ENCODE measurements at regions not wholly inside any gene's neighbourhood (a gene's known extent, or its start where the extent isn't known, plus 50 kb on each side); places are given as distances from the start of the nearest gene placed in this dataset.

DNA sequence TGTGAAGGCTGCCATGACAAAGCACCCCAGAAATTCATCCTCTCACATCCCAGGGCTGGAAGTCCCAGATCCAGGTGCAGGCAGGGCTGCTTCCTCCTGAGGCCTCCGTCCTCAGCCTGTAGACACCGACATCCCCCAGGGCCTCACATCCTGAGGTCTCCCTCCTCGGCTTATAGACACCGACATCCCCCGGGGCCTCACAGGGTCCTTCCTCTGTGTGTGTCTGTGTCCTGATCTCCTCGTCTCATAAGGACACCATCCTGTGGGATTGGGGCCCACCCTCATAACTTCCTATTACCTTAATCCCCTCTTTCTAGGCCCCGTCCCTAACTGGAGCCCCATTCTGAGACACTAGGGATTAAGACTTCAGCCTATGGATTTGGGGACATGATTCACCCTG, 92.0 kb upstream of the SNTG2 start:
- ATAC-seq (no peak), DNase-seq (no peak)
- peaks cover 0 to 9% (median 0%) of the 10 kb centered on the region in 3 donors for H3K27me3 ChIP-seq
- H3K36me3 ChIP-seq = no peaks in the 10 kb centered on the region
- no peaks in the 10 kb centered on the region for H3K9me3 ChIP-seq
- H3K4me3 ChIP-seq = no peak overlapping the region
- H3K27ac ChIP-seq = no peak overlapping the region
- no peaks in the 10 kb centered on the region for H3K4me1 ChIP-seq
- no peak for TF ChIP-seq POLR2A (IDR thresholded peaks at IDR 0.05)
- TF ChIP-seq, protein P1, sequence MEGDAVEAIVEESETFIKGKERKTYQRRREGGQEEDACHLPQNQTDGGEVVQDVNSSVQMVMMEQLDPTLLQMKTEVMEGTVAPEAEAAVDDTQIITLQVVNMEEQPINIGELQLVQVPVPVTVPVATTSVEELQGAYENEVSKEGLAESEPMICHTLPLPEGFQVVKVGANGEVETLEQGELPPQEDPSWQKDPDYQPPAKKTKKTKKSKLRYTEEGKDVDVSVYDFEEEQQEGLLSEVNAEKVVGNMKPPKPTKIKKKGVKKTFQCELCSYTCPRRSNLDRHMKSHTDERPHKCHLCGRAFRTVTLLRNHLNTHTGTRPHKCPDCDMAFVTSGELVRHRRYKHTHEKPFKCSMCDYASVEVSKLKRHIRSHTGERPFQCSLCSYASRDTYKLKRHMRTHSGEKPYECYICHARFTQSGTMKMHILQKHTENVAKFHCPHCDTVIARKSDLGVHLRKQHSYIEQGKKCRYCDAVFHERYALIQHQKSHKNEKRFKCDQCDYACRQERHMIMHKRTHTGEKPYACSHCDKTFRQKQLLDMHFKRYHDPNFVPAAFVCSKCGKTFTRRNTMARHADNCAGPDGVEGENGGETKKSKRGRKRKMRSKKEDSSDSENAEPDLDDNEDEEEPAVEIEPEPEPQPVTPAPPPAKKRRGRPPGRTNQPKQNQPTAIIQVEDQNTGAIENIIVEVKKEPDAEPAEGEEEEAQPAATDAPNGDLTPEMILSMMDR (IDR thresholded peaks at IDR 0.05 in 4 of 5, conservative IDR thresholded peaks at IDR 0.05 in 1 of 5) = no peak
- in situ Hi-C loops (cut with MboI; ENCODE audit: low sequenced_read_pairs in 4 of 4) (no loop called here), intact Hi-C loops (cut with DNase I; ENCODE audit: low total_unique reads) (no loop called here)

DNA sequence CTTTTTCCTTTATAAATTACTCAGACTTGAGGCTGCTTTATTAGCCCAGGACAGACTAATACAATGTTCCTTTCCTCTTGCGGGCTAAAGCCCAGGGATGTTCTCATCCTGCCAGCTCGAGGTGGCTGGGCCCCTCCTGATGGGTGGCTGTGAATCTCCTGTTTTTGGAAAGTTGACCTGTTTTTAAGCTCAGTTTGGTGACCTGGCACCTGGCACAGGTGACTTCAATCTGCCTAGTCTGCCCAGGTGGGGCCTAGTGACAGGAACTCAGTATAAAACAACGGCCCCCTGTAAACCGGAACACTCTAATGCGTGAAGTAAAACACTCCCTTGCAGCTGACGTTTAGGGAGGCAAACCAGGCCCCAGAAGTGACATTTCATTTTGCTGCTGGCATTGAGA, 92.7 kb upstream of the SNTG2 start:
- ATAC-seq (no peak), DNase-seq (no peak)
- no peaks in the 10 kb centered on the region for H3K36me3 ChIP-seq
- H3K27me3 ChIP-seq = peaks cover 0 to 5% (median 0%) of the 10 kb centered on the region in 3 donors
- intact Hi-C loops (cut with DNase I; ENCODE audit: low total_unique reads) = no loop called here
- TF ChIP-seq POLR2A (IDR thresholded peaks at IDR 0.05) = no peak
- TF ChIP-seq, protein P1 (IDR thresholded peaks at IDR 0.05 in 4 of 5, conservative IDR thresholded peaks at IDR 0.05 in 1 of 5) = no peak
- no peak overlapping the region for H3K27ac ChIP-seq
- no peak overlapping the region for H3K4me3 ChIP-seq
- in situ Hi-C loops (cut with MboI; ENCODE audit: low sequenced_read_pairs in 4 of 4) = no loop called here
- no peaks in the 10 kb centered on the region for H3K4me1 ChIP-seq
- no peaks in the 10 kb centered on the region for H3K9me3 ChIP-seq

DNA sequence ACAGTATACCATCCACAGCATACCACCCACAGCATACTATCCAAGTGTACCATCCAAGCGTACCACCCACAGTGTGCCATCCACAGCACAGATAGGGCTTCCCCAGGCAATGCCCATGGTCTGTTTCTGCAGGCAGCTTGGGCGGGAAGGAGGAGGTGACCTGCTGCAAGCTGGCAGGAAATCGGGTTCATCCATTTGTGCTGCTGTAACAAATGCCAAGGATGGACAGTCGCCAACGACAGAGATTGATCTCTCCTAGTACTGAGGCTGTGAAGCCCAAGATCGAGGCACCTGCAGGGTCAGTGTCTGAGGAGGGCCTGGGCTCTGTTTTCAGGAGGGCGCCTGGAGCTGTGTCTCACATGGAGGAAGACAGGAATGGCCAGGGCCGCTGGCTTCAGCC, 93.6 kb upstream of the SNTG2 start:
- no peak for TF ChIP-seq POLR2A (IDR thresholded peaks at IDR 0.05)
- TF ChIP-seq, protein P1 (IDR thresholded peaks at IDR 0.05 in 4 of 5, conservative IDR thresholded peaks at IDR 0.05 in 1 of 5) = no peak
- no peaks in the 10 kb centered on the region for H3K4me1 ChIP-seq
- H3K4me3 ChIP-seq = no peak overlapping the region
- H3K9me3 ChIP-seq = no peaks in the 10 kb centered on the region
- H3K27me3 ChIP-seq = peaks cover 0 to 1% (median 0%) of the 10 kb centered on the region in 3 donors
- intact Hi-C loops (cut with DNase I; ENCODE audit: low total_unique reads) (no loop called here), in situ Hi-C loops (cut with MboI; ENCODE audit: low sequenced_read_pairs in 4 of 4) (no loop called here)
- ATAC-seq (no peak), DNase-seq (no peak)
- H3K36me3 ChIP-seq = no peaks in the 10 kb centered on the region
- H3K27ac ChIP-seq = no peak overlapping the region

DNA sequence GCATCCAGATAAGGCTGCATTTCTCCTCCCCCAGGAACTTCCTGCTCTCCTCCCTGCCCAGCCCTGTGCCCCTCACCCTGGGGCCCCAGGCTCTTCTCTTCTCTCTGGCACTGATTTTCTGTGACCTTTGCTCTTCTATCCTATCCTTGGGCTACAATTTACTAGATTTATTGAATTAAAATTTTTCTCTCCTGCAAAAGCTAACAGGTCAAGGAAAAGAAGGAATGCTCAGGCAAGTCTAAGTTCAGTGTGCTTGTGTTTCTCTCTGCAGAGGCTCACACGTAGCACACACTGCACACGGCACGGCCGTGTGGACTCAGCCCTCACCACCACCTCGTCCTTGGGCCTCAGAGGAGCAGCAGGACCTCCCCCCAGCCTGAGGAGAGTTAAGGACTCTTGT, 94.2 kb upstream of the SNTG2 start:
- TF ChIP-seq, protein P1 (IDR thresholded peaks at IDR 0.05 in 4 of 5, conservative IDR thresholded peaks at IDR 0.05 in 1 of 5) = no peak
- TF ChIP-seq POLR2A (IDR thresholded peaks at IDR 0.05) = no peak
- DNase-seq = no peak
- no peaks in the 10 kb centered on the region for H3K27me3 ChIP-seq
- intact Hi-C loops (cut with DNase I; ENCODE audit: low total_unique reads) = no loop called here
- no peak overlapping the region for H3K27ac ChIP-seq
- H3K4me1 ChIP-seq = no peaks in the 10 kb centered on the region
- in situ Hi-C loops (cut with MboI; ENCODE audit: low sequenced_read_pairs in 4 of 4) = no loop called here
- no peak overlapping the region for H3K4me3 ChIP-seq
- ATAC-seq = no peak
- H3K9me3 ChIP-seq = no peaks in the 10 kb centered on the region
- no peaks in the 10 kb centered on the region for H3K36me3 ChIP-seq

DNA sequence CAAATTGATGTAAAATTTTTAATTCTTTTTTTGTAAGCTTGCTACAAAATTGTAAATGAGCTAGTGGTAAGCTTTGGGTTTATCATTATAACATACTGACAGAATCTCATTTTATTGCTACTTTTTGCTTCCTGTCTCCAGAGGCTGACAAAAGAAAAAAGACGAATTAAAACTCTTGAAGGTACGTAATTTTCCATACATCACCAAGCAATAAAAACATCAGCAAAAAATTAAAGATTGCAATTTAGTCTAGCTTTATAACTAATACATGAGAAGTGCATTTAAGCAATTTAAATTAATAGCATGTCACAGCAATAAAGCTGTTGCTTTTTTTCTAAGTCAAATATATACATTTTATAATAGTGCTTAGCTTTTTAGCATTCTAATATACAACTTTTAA, 94.6 kb upstream of the SNTG2 start:
- in situ Hi-C loops (cut with MboI; ENCODE audit: low sequenced_read_pairs in 4 of 4) = no loop called here
- Histone ChIP-seq H3K27me3 (no peaks in the 10 kb centered on the region), H3K4me3 (no peak overlapping the region), H3K36me3 (no peaks in the 10 kb centered on the region), H3K4me1 (no peaks in the 10 kb centered on the region), H3K27ac (no peak overlapping the region), H3K9me3 (no peaks in the 10 kb centered on the region)
- intact Hi-C loops (cut with DNase I; ENCODE audit: low total_unique reads) = no loop called here
- ATAC-seq = no peak
- DNase-seq = no peak
- TF ChIP-seq, protein P1 (IDR thresholded peaks at IDR 0.05 in 4 of 5, conservative IDR thresholded peaks at IDR 0.05 in 1 of 5) = no peak
- no peak for TF ChIP-seq POLR2A (IDR thresholded peaks at IDR 0.05)

Measured in gastrocnemius medialis (tissue), 4 donors.